HPDE6-E6E7 (cell line): ENCODE measurements at regions not wholly inside any gene's neighbourhood (a gene's known extent, or its start where the extent isn't known, plus 50 kb on each side); places are given as distances from the start of the nearest gene placed in this dataset.
A peak's percentile ranks its signal among the peaks of the same experiment; 100 is the strongest.

Experiments
- DNase-seq: peaks from one replicate; pipeline ENCODE4 v3.0.0; 2011; ENCODE audit warnings: missing footprints; ENCODE audit errors: extremely low spot score

- no peak for DNase-seq
These were observed 142.5 kb upstream of the ARID2 start for GRCh38 chr12:45587012-45587411.

- no peak for DNase-seq
These were observed 141.5 kb upstream of the ARID2 start for GRCh38 chr12:45587877-45588533.

- DNase-seq: no peak
These were observed 138.9 kb upstream of the ARID2 start for GRCh38 chr12:45590646-45591045.

- DNase-seq: no peak
These were observed 137.9 kb upstream of the ARID2 start for GRCh38 chr12:45591635-45592034.

GRCh38 chr12:45596366-45596765, 133.1 kb upstream of the ARID2 start:
- DNase-seq: no peak

- DNase-seq: no peak
These were observed 131.2 kb upstream of the ARID2 start for GRCh38 chr12:45598336-45598735.

GRCh38 chr12:45598761-45599160, 130.7 kb upstream of the ARID2 start:
- no peak for DNase-seq

- DNase-seq: no peak
These were observed 130.3 kb upstream of the ARID2 start for GRCh38 chr12:45599196-45599595.

- DNase-seq: no peak
These were observed 128.1 kb upstream of the ARID2 start for GRCh38 chr12:45601390-45601789.

GRCh38 chr12:45601888-45602287, 127.6 kb upstream of the ARID2 start:
- no peak for DNase-seq

GRCh38 chr12:45605624-45606023, 123.9 kb upstream of the ARID2 start:
- DNase-seq: no peak

GRCh38 chr12:45611061-45611460, 118.4 kb upstream of the ARID2 start:
- no peak for DNase-seq

GRCh38 chr12:45611495-45611894, 118.0 kb upstream of the ARID2 start:
- no peak for DNase-seq

- no peak for DNase-seq
These were observed 117.3 kb upstream of the ARID2 start for GRCh38 chr12:45612044-45612794.

GRCh38 chr12:45613296-45613695, 116.2 kb upstream of the ARID2 start:
- DNase-seq: no peak

- no peak for DNase-seq
These were observed 115.7 kb upstream of the ARID2 start for GRCh38 chr12:45613855-45614254.

- peak; percentile 25 for DNase-seq
These were observed 114.2 kb upstream of the ARID2 start for GRCh38 chr12:45615268-45615667.

GRCh38 chr12:45619736-45620135, 109.8 kb upstream of the ARID2 start:
- no peak for DNase-seq

GRCh38 chr12:45621703-45622102, 107.8 kb upstream of the ARID2 start:
- DNase-seq: no peak

- DNase-seq: no peak
These were observed 107.1 kb upstream of the ARID2 start for GRCh38 chr12:45622210-45622937.

- no peak for DNase-seq
These were observed 106.3 kb upstream of the ARID2 start for GRCh38 chr12:45623221-45623620.

GRCh38 chr12:45623940-45624339, 105.6 kb upstream of the ARID2 start:
- DNase-seq: no peak

- no peak for DNase-seq
These were observed 102.5 kb upstream of the ARID2 start for GRCh38 chr12:45626965-45627364.
